WTC11 (cell line): ENCODE measurements at regions not wholly inside any gene's neighbourhood (a gene's known extent, or its start where the extent isn't known, plus 50 kb on each side); places are given as distances from the start of the nearest gene placed in this dataset.

Experiments
- CREB1 ChIP-seq: sonication (generic); formaldehyde crosslinking; IDR thresholded peaks from 2 replicates; pipeline ENCODE4 v1.8.0; 2023; ENCODE audit warnings: mild to moderate bottlenecking, missing genetic modification reagents
- CTCF ChIP-seq: fragments of 200-600 bp; IDR thresholded peaks from 2 replicates; pipeline ENCODE4 v1.8.0; 2022; ENCODE audit warnings: antibody characterized with exemption
- ELF4 ChIP-seq: sonication (generic); formaldehyde crosslinking; IDR thresholded peaks from 2 replicates; pipeline ENCODE4 v1.8.1; 2022; ENCODE audit warnings: low read depth, mild to moderate bottlenecking, moderate library complexity, missing genetic modification reagents
- ESRRA ChIP-seq: sonication (generic); formaldehyde crosslinking; IDR thresholded peaks from 2 replicates; pipeline ENCODE4 v1.8.1; 2022; ENCODE audit warnings: mild to moderate bottlenecking, missing genetic modification reagents, borderline replicate concordance
- FOXJ3 ChIP-seq: sonication (generic); formaldehyde crosslinking; IDR thresholded peaks from 2 replicates; pipeline ENCODE4 v1.9.0; 2021; ENCODE audit warnings: missing genetic modification reagents, mild to moderate bottlenecking, borderline replicate concordance
- GABPB1 ChIP-seq: sonication (generic); formaldehyde crosslinking; IDR thresholded peaks from 2 replicates; pipeline ENCODE4 v1.8.1; 2023; ENCODE audit warnings: mild to moderate bottlenecking, missing genetic modification reagents
- MAX ChIP-seq: sonication (generic); formaldehyde crosslinking; IDR thresholded peaks from 2 replicates; pipeline ENCODE4 v1.8.0; 2022; ENCODE audit warnings: mild to moderate bottlenecking, missing genetic modification reagents
- NR1H2 ChIP-seq: sonication (generic); formaldehyde crosslinking; IDR thresholded peaks from 2 replicates; pipeline ENCODE4 v1.9.0; 2021; ENCODE audit warnings: mild to moderate bottlenecking, moderate library complexity, missing genetic modification reagents
- PREB ChIP-seq: sonication (generic); formaldehyde crosslinking; IDR thresholded peaks from 2 replicates; pipeline ENCODE4 v1.8.1; 2022; ENCODE audit warnings: mild to moderate bottlenecking, missing genetic modification reagents, moderate library complexity, borderline replicate concordance
- RELA ChIP-seq: sonication (generic); formaldehyde crosslinking; IDR thresholded peaks from 2 replicates; pipeline ENCODE4 v1.8.1; 2022; ENCODE audit warnings: missing genetic modification reagents, mild to moderate bottlenecking, borderline replicate concordance
- USF1 ChIP-seq: sonication (generic); formaldehyde crosslinking; IDR thresholded peaks from 2 replicates; pipeline ENCODE4 v1.8.0; 2022; ENCODE audit warnings: mild to moderate bottlenecking, missing genetic modification reagents
- ZBTB21 ChIP-seq: sonication (generic); formaldehyde crosslinking; IDR thresholded peaks from 2 replicates; pipeline ENCODE4 v1.8.1; 2023; ENCODE audit warnings: mild to moderate bottlenecking, missing genetic modification reagents, borderline replicate concordance
- ZNF138 ChIP-seq: sonication (generic); formaldehyde crosslinking; conservative IDR thresholded peaks from 2 replicates; pipeline ENCODE4 v1.8.1; 2022; ENCODE audit warnings: mild to moderate bottlenecking, moderate library complexity, missing genetic modification reagents
- ZNF232 ChIP-seq: sonication (generic); formaldehyde crosslinking; IDR thresholded peaks from 2 replicates; pipeline ENCODE4 v1.8.0; 2022; ENCODE audit warnings: mild to moderate bottlenecking, missing genetic modification reagents

DNA sequence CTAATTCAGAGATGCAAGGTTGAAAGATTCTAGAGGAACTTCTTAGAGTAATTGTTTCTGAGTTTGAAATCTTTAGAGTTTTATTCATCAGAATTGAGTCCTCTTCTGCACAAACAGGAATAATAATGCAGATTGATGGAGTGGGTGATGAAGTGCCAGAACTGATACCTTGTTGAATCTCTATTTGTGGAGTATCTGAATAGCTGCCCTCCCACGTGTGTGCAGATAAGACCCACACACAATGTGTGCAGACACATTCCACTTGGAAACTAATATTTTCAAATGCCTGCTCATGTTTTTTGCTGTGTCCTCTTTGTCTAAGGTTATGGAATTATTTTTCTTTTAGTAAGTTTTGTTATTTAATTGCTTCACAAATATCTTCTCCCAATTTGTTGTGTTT is 1167.8 kb upstream of the MAP3K7 start:
- TF ChIP-seq CTCF (no peak), ELF4 (CRISPR knock-in tag) (no peak), MAX (CRISPR knock-in tag) (no peak), ZBTB21 (no peak), ESRRA (CRISPR knock-in tag) (no peak), USF1 (CRISPR knock-in tag) (no peak), GABPB1 (CRISPR knock-in tag) (no peak), CREB1 (CRISPR knock-in tag) (no peak), ZNF138 (no peak), RELA (CRISPR knock-in tag) (no peak), ZNF232 (CRISPR knock-in tag) (no peak), NR1H2 (no peak), PREB (CRISPR knock-in tag) (no peak), FOXJ3 (no peak)
